Smooth muscle cell of the brain vasculature (primary cell): ENCODE measurements at regions not wholly inside any gene's neighbourhood (a gene's known extent, or its start where the extent isn't known, plus 50 kb on each side); places are given as distances from the start of the nearest gene placed in this dataset.
"Not testable (repeated sequence)": the region's sequence is repeated elsewhere in the genome, so short reads cannot be mapped to it uniquely, and the experiment has no call there.

ENCODE experiments used
- DNase-seq: peaks from one replicate; pipeline ENCODE4 v3.0.0-alpha.2; 2012; ENCODE audit warnings: low read depth, low spot score

DNA sequence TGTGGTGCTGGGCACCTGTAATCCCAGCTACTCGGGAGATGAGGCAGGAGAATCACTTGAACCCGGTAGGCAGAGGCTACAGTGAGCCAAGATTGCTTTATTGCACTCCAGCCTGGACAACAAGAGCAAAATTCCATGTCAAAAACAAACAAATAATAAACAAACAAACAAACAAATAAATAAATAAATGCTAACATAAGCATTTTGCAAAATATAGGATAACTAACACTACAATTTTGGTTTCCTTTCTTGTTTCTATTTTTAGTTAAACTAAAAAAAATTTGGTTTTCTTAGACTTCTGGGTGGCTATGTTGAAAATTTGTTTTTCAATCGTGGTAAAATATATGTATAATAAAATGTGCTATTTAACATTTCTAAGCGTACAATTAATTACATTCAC lies 115.0 kb upstream of the ZNF516 start:
- DNase-seq: no peak

GRCh38 chr18:76605341-76605929 lies 110.4 kb upstream of the ZNF516 start:
- no peak for DNase-seq

- DNase-seq: no peak
These were observed 109.8 kb upstream of the ZNF516 start for GRCh38 chr18:76604935-76605240.

DNA sequence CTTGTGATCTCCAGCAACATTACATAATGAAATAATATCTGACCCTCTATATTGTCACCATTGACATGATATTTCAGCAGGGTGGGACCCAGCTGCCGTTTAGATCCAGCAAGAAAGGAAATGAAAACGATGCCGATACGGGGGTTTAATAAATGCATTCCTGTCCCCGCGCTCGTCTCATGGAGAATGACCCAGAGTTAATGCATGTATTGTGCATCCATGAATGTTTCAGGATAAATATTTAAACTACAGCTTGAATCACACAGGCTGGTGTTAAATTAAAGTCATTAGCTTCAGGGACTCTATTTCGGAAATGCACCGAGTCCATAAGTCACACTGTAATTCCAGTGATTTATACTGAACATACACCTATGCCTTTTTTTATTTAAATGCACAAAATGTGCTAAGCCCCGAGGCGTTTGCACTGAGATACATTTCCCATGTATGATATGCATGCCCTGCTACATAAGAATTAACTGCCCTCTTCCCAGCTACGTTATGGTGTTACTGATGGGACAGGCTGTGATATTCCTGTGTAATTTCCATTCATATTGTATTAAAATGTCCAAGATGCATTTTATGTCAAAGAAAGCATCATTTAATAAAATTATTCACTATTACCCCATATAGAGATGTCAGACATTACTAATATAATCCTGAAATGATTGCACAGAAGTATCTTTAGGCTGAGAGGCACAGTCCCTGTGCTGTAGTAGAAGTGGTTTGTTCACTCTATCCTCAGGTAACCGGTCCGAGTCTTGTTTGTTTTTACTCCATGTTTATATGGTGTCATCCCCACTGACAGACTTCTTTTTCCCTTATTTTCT lies 109.3 kb upstream of the ZNF516 start:
- DNase-seq: no peak

DNA sequence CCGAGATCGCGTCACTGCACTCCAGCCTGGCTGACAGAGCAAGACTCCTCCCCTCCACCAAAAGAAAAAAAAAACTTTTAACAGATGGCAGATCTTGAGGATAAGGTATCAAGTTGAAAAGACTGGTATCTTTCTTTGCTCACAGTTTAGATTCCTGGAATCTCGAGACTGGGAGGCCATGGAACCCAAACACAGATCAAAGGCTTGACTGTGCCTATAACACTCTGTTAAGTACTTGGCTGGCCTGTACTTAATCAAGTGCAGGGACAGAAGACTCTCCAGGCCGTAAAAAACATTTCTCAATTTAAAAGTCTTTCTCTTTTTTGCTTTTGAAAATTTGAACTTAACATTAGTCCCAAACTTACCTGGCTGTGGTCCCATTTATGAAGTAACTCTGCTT lies 107.1 kb upstream of the ZNF516 start:
- DNase-seq: no peak

DNA sequence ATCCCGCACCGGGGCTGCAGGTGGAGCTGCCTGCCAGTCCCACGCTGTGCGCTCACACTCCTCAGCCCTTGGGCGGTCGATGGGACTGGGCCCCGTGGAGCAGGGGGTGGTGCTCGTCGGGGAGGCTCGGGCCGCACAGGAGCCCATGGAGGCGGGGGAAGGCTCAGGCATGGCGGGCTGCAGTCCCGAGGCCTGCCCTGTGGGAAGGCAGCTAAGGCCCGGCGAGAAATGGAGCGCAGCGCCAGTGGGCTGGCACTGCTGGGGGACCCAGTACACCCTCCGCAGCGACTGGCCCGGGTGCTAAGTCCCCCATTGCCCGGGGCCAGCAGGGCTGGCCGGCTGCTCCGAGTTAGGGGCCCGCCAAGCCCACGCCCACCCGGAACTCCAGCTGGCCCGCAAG lies 105.0 kb upstream of the ZNF516 start:
- DNase-seq: not testable (repeated sequence)

- DNase-seq: no peak
These were observed 99.9 kb upstream of the ZNF516 start for GRCh38 chr18:76594966-76595365.

GRCh38 chr18:76593843-76594242 lies 98.8 kb upstream of the ZNF516 start:
- DNase-seq: no peak

GRCh38 chr18:76592981-76593381 lies 97.9 kb upstream of the ZNF516 start:
- no peak for DNase-seq

DNA sequence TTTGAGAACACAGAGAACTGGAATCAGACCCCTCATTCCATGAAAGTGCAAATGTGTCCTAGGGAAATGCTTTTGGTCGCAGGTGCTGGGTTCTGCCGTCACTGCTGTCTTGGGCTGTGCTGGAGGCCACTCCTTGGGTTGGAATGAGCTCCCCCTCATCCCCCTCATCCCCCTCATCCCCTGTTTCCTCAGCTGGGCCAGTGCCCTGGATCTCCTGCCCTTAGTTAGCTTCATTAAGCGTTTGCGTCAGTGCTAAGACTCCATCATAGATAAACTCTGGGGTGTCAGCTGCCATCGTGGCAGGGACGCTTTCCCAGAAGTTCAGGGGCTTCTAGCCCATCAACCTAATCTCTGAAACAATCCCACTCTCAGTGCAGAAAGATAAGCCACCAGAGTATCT lies 97.1 kb upstream of the ZNF516 start:
- DNase-seq: no peak

GRCh38 chr18:76589866-76590265 lies 94.8 kb upstream of the ZNF516 start:
- DNase-seq: no peak

DNA sequence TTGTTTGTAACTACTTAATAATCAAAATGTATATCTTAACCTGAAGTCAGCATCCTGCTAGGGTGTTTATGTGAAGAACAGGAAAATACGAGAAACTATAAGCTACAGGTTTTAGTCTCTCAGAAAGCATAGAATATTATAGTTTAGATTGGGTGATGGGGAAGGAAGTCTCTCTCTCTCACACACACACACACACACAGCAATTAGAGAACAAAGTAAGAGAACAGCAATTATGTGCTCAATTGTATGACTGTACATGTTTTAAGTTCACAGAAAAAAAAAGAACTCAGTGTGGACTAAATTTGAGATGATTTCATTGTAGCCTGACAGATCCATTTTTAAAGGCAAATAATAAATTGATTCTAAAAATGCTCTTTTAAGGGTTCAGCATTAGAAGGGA lies 94.3 kb upstream of the ZNF516 start:
- no peak for DNase-seq

GRCh38 chr18:76588601-76589226 lies 93.7 kb upstream of the ZNF516 start:
- DNase-seq: no peak

- no peak for DNase-seq
These were observed 92.8 kb upstream of the ZNF516 start for GRCh38 chr18:76587879-76588271.

DNA sequence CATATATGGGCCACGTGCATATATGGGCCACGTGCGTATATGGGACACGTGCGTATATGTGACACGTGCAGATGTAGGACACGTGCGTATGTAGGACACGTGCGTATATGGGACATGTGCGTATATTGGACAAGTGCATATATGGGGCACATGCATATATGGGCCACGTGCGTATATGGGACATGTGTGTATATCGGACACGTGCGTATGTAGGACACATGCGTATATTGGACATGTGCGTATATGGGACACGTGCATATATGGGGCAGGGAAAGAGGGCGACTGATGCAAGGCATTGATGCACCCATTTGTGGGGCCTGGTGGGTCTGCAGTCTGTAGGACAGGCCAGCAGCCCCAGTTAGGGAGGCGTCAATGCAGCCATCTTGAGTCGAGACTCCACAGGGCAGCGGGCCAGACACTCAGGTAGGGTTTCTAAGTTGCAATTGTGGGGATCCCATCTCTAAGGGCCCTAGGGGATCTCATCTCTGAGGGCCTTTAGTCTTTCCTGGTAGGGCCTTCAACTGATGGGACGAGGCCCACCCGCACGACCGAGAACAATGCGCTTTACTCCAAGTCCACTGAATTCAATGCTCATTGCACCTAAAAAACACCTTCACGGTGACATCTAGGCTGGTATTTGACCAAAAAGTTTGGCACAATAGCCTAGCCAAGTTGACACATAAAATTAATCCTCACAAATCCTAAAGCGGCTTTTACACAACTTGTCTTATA lies 92.3 kb upstream of the ZNF516 start:
- DNase-seq: no peak

- DNase-seq: no peak
These were observed 89.6 kb upstream of the ZNF516 start for GRCh38 chr18:76584414-76585310.

- no peak for DNase-seq
These were observed 86.2 kb upstream of the ZNF516 start for GRCh38 chr18:76581261-76581660.

- no peak for DNase-seq
These were observed 85.4 kb upstream of the ZNF516 start for GRCh38 chr18:76580288-76580962.

DNA sequence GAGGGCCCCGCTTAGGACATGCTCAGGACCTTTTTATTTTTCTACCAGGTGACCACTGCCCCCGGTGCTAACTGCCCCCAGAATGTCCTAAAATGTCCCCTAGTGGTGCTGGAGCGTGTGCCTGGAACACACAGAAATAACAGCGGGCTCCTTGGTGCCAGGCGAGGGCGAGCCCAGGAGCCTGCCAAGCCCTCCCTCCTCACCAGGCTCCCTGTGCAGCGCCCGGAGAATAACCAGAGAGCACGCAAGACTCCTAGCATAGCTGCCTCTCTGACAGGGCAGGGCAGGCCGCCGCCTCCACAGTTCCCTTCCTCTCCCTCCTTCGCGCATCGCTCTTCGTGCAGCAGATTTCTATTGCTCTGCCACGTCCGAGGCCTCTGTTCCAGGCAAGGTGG lies 84.3 kb upstream of the ZNF516 start:
- no peak for DNase-seq

DNA sequence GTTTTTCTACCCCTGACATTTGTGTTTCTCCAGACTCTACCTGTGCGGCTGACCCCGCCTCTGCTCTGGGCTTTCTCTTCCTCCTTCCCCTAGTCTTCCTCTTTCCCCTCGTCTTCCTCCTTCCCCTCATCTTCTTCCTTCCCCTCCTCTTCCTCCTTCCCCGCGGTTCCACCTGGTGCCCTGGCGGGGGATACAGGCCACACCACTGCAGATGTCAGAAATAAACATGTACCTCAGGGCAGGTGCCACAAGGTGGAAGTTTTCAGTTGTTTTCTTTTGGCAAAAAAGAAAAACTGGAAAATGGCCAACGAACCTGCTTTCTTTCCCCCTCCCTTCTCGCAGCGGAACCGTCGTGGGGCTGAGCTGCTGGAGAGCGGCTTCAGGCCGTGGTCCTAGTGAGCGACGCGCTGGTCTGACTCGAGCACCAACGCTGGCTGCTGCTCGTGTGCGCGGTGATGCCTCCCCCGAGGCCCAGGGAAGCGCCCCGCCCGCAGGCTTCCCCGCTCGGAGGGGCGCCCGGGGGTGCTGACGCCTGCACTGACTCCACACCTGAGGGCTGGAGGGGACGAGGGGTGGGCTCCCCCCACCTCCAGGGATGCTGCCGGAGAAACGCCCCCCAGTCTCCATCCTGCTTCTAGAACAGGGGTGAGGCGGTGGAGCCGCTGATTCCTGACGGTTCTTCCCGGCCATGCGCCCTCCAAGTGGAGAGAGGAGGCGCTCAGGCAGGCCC lies 83.7 kb upstream of the ZNF516 start:
- DNase-seq: no peak
